Natural killer cell (primary cell): ENCODE measurements at regions not wholly inside any gene's neighbourhood (a gene's known extent, or its start where the extent isn't known, plus 50 kb on each side); places are given as distances from the start of the nearest gene placed in this dataset.

ENCODE experiments used
- ATAC-seq, 3 donors: fragments of 150-1000 bp in 2 of 3; fragments of 200-7000 bp in 1 of 3; cut with Tn5 transposase; 1 replicate in 1 of 3; 2 replicates in 2 of 3; pipeline ENCODE4 v1.10.0; 2021; ENCODE audit warnings: mild to moderate bottlenecking in 2 of 3, moderate library complexity in 2 of 3
- DNase-seq, 2 donors: peaks; one replicate each; pipeline versions ENCODE4 v3.0.0 to v3.0.0-alpha.2; 2013 to 2021; ENCODE audit warnings: mixed read lengths in 1 of 2
- H3K27ac ChIP-seq: one replicate; pipeline ENCODE4 v1.5.1; 2013; ENCODE audit warnings: mild to moderate bottlenecking, low read length
- H3K27me3 ChIP-seq: one replicate; pipeline ENCODE4 v1.6.1; 2013; ENCODE audit warnings: low read length; ENCODE audit not compliant: control insufficient read depth, insufficient read depth
- H3K36me3 ChIP-seq: one replicate; pipeline ENCODE4 v1.6.1; 2013; ENCODE audit warnings: low read length; ENCODE audit not compliant: control insufficient read depth, insufficient read depth
- H3K4me1 ChIP-seq: one replicate; pipeline ENCODE4 v1.6.1; 2013; ENCODE audit warnings: low read length; ENCODE audit not compliant: control insufficient read depth, insufficient read depth
- H3K4me3 ChIP-seq: one replicate; pipeline ENCODE4 v1.5.1; 2013; ENCODE audit warnings: low read length
- H3K9me3 ChIP-seq: one replicate; pipeline ENCODE4 v1.6.1; 2013; ENCODE audit warnings: low read length; ENCODE audit not compliant: control insufficient read depth, insufficient read depth
- H3K27ac Mint-ChIP-seq, 2 donors: one replicate each; pipeline ENCODE4 v1.8.0; 2022; ENCODE audit warnings: mild to moderate bottlenecking in 2 of 2, mixed read lengths in 2 of 2, moderate library complexity in 1 of 2
- H3K27me3 Mint-ChIP-seq, 2 donors: one replicate each; pipeline ENCODE4 v1.8.0; 2022; ENCODE audit warnings: low read depth in 2 of 2, mixed read lengths in 2 of 2
- H3K36me3 Mint-ChIP-seq: one replicate; pipeline ENCODE4 v1.8.0; 2022; ENCODE audit warnings: mixed read lengths
- H3K4me1 Mint-ChIP-seq, 2 donors: one replicate each; pipeline ENCODE4 v1.8.0; 2022; ENCODE audit warnings: mixed read lengths in 2 of 2
- H3K4me3 Mint-ChIP-seq: one replicate; pipeline ENCODE4 v1.8.0; 2022; ENCODE audit warnings: mild to moderate bottlenecking, moderate library complexity, mixed read lengths
- H3K9me3 Mint-ChIP-seq, 2 donors: one replicate each; pipeline ENCODE4 v1.8.0; 2022; ENCODE audit warnings: mixed read lengths in 2 of 2
- WGBS: methylation state at CpG from one replicate; pipeline ENCODE4 v1.1.7; 2013; ENCODE audit warnings: missing lambda C conversion rate; ENCODE audit not compliant: insufficient coverage; 5-methylcytosine and 5-hydroxymethylcytosine counted together
- intact Hi-C: fragments of 100-400 bp; cut with micrococcal nuclease; formaldehyde crosslinking; loops from one replicate; pipeline ENCODE4 v1.14.2; 2022
- TF ChIP-seq, protein P1 (sequence below): fragments of 200-600 bp; IDR thresholded peaks from one replicate; pipeline ENCODE4 v1.8.0; 2022; ENCODE audit warnings: antibody characterized with exemption

DNA sequence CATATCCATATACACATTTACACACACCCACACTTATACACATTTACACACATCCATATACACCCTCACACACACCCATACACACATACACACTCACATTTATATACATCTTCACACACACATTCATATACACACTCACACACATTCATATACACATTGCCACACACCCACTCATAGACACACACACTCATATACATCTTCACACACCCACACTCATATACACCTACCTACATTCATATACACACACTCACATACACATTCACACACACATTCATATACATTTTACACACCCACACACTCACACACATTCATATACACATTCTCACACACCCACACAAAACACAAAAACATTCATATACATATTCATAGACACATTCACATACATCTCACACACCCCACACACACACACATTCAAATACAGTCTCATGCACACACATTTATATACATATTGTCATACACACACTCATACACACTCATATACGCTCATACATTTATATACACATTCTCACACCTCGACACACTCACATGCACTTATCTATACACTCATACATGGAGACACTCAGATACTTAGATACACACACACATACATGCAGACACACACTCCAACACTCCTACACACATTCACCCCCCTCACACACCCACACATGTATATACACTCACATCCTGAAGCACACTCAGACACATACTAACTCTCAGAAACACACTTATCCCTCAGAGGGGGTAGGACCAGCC is 82.1 kb downstream of the MRPL14 start:
- WGBS: 93% methylated on average over 2 of the region's 2 CpGs
- Histone ChIP-seq H3K36me3 (no peaks in the 10 kb centered on the region), H3K27ac (no peak overlapping the region), H3K9me3 (no peaks in the 10 kb centered on the region), H3K4me3 (no peak overlapping the region), H3K4me1 (no peaks in the 10 kb centered on the region), H3K27me3 (no peaks in the 10 kb centered on the region)
- Mint-ChIP-seq H3K27ac (no peak overlapping the region), H3K36me3 (no peaks in the 10 kb centered on the region), H3K27me3 (peaks cover 0 to 6% of the 10 kb centered on the region in 2 donors), H3K4me1 (no peaks in the 10 kb centered on the region), H3K9me3 (no peaks in the 10 kb centered on the region), H3K4me3 (no peak overlapping the region)
- ATAC-seq (peak in 1 of 3 donors; percentile 45), DNase-seq (no peak)
- TF ChIP-seq, protein P1, sequence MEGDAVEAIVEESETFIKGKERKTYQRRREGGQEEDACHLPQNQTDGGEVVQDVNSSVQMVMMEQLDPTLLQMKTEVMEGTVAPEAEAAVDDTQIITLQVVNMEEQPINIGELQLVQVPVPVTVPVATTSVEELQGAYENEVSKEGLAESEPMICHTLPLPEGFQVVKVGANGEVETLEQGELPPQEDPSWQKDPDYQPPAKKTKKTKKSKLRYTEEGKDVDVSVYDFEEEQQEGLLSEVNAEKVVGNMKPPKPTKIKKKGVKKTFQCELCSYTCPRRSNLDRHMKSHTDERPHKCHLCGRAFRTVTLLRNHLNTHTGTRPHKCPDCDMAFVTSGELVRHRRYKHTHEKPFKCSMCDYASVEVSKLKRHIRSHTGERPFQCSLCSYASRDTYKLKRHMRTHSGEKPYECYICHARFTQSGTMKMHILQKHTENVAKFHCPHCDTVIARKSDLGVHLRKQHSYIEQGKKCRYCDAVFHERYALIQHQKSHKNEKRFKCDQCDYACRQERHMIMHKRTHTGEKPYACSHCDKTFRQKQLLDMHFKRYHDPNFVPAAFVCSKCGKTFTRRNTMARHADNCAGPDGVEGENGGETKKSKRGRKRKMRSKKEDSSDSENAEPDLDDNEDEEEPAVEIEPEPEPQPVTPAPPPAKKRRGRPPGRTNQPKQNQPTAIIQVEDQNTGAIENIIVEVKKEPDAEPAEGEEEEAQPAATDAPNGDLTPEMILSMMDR: no peak
- intact Hi-C loops: no loop called here

DNA sequence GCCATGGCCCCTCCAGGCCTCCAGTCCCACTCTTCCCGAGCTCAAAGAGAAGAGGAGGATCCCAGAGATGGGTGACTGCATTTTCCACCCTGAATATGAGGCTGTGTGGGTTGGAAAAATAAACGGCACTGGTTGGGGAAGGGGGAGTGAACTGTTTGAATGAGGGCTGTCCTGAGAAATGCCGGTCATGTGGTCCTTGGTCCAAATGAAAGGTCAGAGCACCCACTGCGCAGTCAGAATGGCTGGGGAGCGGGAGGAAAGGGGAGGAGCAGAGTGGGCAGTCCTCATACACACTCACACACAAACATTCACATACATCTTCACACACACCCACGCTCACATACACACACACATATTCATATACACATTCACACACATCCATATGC is 83.1 kb downstream of the MRPL14 start:
- H3K4me3 ChIP-seq: no peak overlapping the region
- no peak overlapping the region for H3K27ac Mint-ChIP-seq
- no peaks in the 10 kb centered on the region for H3K27me3 ChIP-seq
- DNase-seq (no peak), ATAC-seq (no peak)
- no peaks in the 10 kb centered on the region for H3K9me3 ChIP-seq
- H3K4me1 ChIP-seq: no peaks in the 10 kb centered on the region
- no peaks in the 10 kb centered on the region for H3K4me1 Mint-ChIP-seq
- no peaks in the 10 kb centered on the region for H3K36me3 Mint-ChIP-seq
- H3K27ac ChIP-seq: no peak overlapping the region
- TF ChIP-seq, protein P1: no peak
- H3K9me3 Mint-ChIP-seq: no peaks in the 10 kb centered on the region
- peaks cover 0 to 8% of the 10 kb centered on the region in 2 donors for H3K27me3 Mint-ChIP-seq
- 94% methylated on average over 6 of the region's 6 CpGs for WGBS
- no peak overlapping the region for H3K4me3 Mint-ChIP-seq
- H3K36me3 ChIP-seq: no peaks in the 10 kb centered on the region
- intact Hi-C loops: no loop called here

DNA sequence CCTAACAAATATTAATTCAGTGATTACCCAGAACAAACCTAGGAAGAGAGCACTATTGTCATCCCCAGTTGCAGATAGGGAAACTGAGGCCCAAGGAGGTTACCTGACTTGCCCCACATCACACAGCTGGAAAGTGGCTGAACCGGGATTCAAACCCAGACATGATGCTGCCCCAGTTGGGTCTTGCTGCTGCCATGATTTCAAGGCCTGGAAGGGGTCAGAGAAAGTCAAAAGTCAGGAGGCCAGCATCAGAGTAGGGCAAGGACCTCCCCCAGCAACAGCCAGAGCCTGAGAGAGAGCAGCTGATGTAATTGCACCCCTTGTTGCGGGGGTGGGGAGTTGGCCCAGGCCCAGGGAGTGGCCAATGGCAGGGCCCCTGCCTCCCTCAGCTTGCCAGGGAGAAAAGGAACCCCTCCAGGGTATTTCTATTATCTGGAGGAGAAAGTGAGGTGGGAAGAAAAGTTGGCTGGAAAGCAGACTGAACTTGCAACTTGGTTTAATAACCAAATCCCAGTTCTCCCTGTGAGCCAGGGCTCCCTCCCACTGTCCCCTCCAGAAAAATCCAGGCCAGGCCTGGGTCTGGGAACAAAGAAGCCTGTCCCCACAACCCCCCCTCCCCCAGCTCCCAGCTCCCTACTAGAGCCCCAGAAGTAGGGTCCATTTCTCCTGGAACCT is 83.6 kb downstream of the MRPL14 start:
- intact Hi-C loops: no loop called here
- Mint-ChIP-seq H3K4me1 (no peaks in the 10 kb centered on the region), H3K36me3 (no peaks in the 10 kb centered on the region), H3K27me3 (peaks cover 0 to 9% of the 10 kb centered on the region in 2 donors), H3K27ac (no peak overlapping the region), H3K4me3 (no peak overlapping the region), H3K9me3 (no peaks in the 10 kb centered on the region)
- 87% methylated on average over 2 of the region's 2 CpGs for WGBS
- H3K27me3 ChIP-seq: no peaks in the 10 kb centered on the region
- H3K27ac ChIP-seq: no peak overlapping the region
- DNase-seq (no peak), ATAC-seq (no peak)
- no peaks in the 10 kb centered on the region for H3K4me1 ChIP-seq
- no peaks in the 10 kb centered on the region for H3K9me3 ChIP-seq
- no peaks in the 10 kb centered on the region for H3K36me3 ChIP-seq
- H3K4me3 ChIP-seq: no peak overlapping the region
- TF ChIP-seq, protein P1: no peak
